GM10248 (cell line): ENCODE measurements at regions not wholly inside any gene's neighbourhood (a gene's known extent, or its start where the extent isn't known, plus 50 kb on each side); places are given as distances from the start of the nearest gene placed in this dataset.
"Not testable (repeated sequence)": the region's sequence is repeated elsewhere in the genome, so short reads cannot be mapped to it uniquely, and the experiment has no call there.

Experiments
- CTCF ChIA-PET: fragments of 300-600 bp; sonication (Branson Sonifier 250); formaldehyde crosslinking; extraction: SDS; loops from one replicate; lab custom pipeline; 2021; ENCODE audit warnings: antibody characterized with exemption; lab: Yijun Ruan, JAX
- POLR2A ChIA-PET: fragments of 350-650 bp; sonication (Branson Sonifier 250); formaldehyde crosslinking; extraction: SDS; loops from one replicate; lab custom pipeline; 2020; ENCODE audit warnings: antibody characterized with exemption; lab: Yijun Ruan, JAX
- DNase-seq: peaks from one replicate; pipeline ENCODE4 v3.0.0; 2012; ENCODE audit errors: extremely low spot score
- TF ChIP-seq, protein P1 (sequence below): IDR thresholded peaks from 2 replicates; pipeline ENCODE4 v1.5.1; 2012; ENCODE audit warnings: mild to moderate bottlenecking, low read depth; ENCODE audit errors: extremely low read depth, missing control alignments, control extremely low read depth

GRCh38 chr1:81738875-81739274 lies 61.9 kb upstream of the ADGRL2 start:
- TF ChIP-seq, protein P1, sequence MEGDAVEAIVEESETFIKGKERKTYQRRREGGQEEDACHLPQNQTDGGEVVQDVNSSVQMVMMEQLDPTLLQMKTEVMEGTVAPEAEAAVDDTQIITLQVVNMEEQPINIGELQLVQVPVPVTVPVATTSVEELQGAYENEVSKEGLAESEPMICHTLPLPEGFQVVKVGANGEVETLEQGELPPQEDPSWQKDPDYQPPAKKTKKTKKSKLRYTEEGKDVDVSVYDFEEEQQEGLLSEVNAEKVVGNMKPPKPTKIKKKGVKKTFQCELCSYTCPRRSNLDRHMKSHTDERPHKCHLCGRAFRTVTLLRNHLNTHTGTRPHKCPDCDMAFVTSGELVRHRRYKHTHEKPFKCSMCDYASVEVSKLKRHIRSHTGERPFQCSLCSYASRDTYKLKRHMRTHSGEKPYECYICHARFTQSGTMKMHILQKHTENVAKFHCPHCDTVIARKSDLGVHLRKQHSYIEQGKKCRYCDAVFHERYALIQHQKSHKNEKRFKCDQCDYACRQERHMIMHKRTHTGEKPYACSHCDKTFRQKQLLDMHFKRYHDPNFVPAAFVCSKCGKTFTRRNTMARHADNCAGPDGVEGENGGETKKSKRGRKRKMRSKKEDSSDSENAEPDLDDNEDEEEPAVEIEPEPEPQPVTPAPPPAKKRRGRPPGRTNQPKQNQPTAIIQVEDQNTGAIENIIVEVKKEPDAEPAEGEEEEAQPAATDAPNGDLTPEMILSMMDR, result no peak
- ChIA-PET POLR2A (no interaction called here), CTCF (no interaction called here)
- no peak for DNase-seq

- CTCF ChIA-PET, result interaction anchor here (1.1 kb wide), 1 partner anchor 18 kb away, joined by 3 read pairs; no protein-coding TSS in a partner anchor
- DNase-seq, result no peak
- TF ChIP-seq, protein P1, result no peak
- POLR2A ChIA-PET, result no interaction called here
Measured at GRCh38 chr1:81733480-81733879, 67.3 kb upstream of the ADGRL2 start.

GRCh38 chr1:81731989-81732388 lies 68.7 kb upstream of the ADGRL2 start:
- ChIA-PET POLR2A (no interaction called here), CTCF (interaction anchor here (1.3 to 2.3 kb wide), 2 partner anchors 12 to 52 kb away, joined by 4 to 5 read pairs; no protein-coding TSS in a partner anchor)
- DNase-seq, result no peak
- TF ChIP-seq, protein P1, result no peak

DNA sequence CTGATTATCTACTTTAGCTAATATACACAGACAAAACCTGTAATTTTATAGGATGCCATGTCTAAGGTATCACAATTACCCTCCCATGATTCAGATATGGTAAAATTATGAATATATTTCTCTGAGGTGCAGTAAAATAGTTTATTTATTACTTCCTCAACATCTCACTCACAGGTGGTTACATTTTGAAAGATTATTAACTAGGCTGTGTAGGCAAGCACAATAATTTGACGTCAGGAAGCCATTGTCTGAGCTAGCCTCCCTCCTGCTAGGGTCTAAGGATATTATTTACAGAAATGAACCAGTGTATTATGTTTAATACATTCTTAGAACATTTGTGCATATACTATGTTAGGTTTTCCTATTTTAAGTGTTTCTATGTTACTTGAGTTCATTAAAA lies 69.9 kb upstream of the ADGRL2 start:
- no peak for DNase-seq
- ChIA-PET CTCF (interaction anchor here (2.3 kb wide), 1 partner anchor 53 kb away, joined by 4 read pairs; no protein-coding TSS in a partner anchor), POLR2A (no interaction called here)
- TF ChIP-seq, protein P1, result no peak

DNA sequence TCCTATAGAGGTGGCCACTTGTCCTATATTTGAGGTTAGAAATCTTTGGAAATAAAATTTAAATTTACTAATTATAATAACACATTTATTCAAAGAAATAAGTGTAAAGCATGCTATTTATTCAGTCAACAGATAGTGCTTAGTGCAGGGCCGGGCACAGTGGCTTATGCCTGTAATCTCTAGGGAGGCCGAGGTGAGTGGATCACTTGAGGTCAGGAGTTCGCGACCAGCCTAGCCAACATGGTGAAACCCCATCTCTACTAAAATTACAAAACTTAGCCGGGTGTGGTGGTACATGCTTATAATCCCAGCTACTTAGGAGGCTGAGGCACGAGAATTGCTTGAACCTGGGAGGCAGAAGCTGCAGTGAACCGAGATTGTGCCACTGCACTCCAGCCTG lies 70.4 kb upstream of the ADGRL2 start:
- DNase-seq, CTCF ChIA-PET, POLR2A ChIA-PET: not testable (repeated sequence)

DNA sequence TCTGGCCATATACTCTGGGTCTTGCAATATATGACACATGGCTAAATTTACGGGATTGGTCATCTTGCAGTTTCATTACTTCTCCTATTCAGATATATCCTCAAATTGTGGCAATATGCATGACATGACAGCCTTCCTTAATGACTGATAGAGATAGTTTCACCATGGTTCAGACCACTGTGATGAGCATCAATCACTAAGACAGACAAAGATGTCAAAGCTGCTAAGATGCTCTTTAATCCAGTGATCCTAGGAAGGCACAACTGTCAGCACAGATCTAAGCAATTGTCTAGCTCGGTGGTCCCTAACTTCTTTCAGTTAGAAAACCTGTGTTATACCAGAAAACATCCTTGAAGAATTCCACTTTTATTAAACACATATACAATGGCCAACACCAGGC lies 70.9 kb upstream of the ADGRL2 start:
- TF ChIP-seq, protein P1, result no peak
- CTCF ChIA-PET, result no interaction called here
- POLR2A ChIA-PET, result no interaction called here
- no peak for DNase-seq

DNA sequence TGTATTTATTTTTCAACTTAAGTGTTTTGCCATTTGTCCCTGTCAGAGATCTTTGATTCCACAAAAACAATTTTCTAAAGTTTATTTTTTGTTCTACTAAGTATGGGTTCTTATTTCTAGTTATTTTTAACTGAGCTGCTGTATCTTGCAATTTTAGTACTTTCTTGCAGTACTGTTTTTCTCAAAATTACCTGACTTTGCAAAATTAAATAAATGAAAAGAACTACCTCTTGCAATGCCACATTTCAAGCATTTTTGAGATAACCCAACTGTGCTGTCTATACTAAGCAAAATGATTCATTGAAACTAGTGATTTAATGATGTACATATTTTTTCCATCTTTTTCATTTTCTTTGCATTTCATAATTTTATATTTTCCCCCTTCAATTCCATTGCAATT lies 71.5 kb upstream of the ADGRL2 start:
- TF ChIP-seq, protein P1, result no peak
- DNase-seq, result no peak
- ChIA-PET POLR2A (no interaction called here), CTCF (interaction anchor here (1.1 kb wide), 1 partner anchor 14 kb away, joined by 3 read pairs; no protein-coding TSS in a partner anchor)
